CD14-positive monocyte (primary cell): ENCODE measurements at regions not wholly inside any gene's neighbourhood (a gene's known extent, or its start where the extent isn't known, plus 50 kb on each side); places are given as distances from the start of the nearest gene placed in this dataset.

Source experiments
- DNase-seq, 3 donors: peaks; one replicate each; pipeline ENCODE4 v3.0.0-alpha.2; 2011 to 2022
- H2AFZ ChIP-seq: 2 replicates; pipeline ENCODE4 v1.6.0; 2012; ENCODE audit warnings: mild to moderate bottlenecking, low read depth, low read length, inconsistent platforms; ENCODE audit not compliant: insufficient read depth, poor library complexity, severe bottlenecking
- H3K27ac ChIP-seq, 2 donors: 1 replicate in 1 of 2; 2 replicates in 1 of 2; pipeline ENCODE4 v1.5.1; 2012 to 2013; ENCODE audit warnings: low read length in 2 of 2, control low read depth in 1 of 2, inconsistent platforms in 1 of 2, low read depth in 1 of 2, mild to moderate bottlenecking in 1 of 2
- H3K27me3 ChIP-seq, 2 donors: one replicate each; pipeline versions ENCODE4 v1.6.0 to v1.6.1; 2011 to 2013; ENCODE audit warnings: low read length in 2 of 2; ENCODE audit not compliant: control insufficient read depth in 2 of 2, insufficient read depth in 2 of 2
- H3K36me3 ChIP-seq, 2 donors: replicated peaks in 1 of 2; 1 replicate in 1 of 2; 2 replicates in 1 of 2; pipeline versions ENCODE4 v1.5.1 to v1.6.1; 2012 to 2013; ENCODE audit warnings: low read length in 2 of 2, control low read depth in 1 of 2, inconsistent platforms in 1 of 2, mild to moderate bottlenecking in 1 of 2; ENCODE audit not compliant: insufficient read depth in 2 of 2, control insufficient read depth in 1 of 2
- H3K4me1 ChIP-seq, 2 donors: 1 replicate in 1 of 2; 2 replicates in 1 of 2; pipeline versions ENCODE4 v1.5.1 to v1.6.1; 2012 to 2013; ENCODE audit warnings: low read length in 2 of 2, control low read depth in 1 of 2, inconsistent platforms in 1 of 2, mild to moderate bottlenecking in 1 of 2, moderate library complexity in 1 of 2; ENCODE audit not compliant: insufficient read depth in 2 of 2, control insufficient read depth in 1 of 2
- H3K4me2 ChIP-seq: replicated peaks from 2 replicates; pipeline ENCODE3; 2012; ENCODE audit warnings: low read length, moderate library complexity, mild to moderate bottlenecking; ENCODE audit not compliant: poor library complexity, severe bottlenecking; ENCODE audit errors: extremely low read depth
- H3K4me3 ChIP-seq, 3 experiments: fragments of 200-600 bp in 1 of 3; sonication (generic) in 1 of 3; replicated peaks in 1 of 3; 1 replicate in 2 of 3; 2 replicates in 1 of 3; pipeline ENCODE4 v1.5.1; 2011 to 2013; ENCODE audit warnings: low read length in 3 of 3, mild to moderate bottlenecking in 3 of 3, control low read depth in 2 of 3, low read depth in 2 of 3, inconsistent platforms in 1 of 3, moderate library complexity in 1 of 3
- H3K79me2 ChIP-seq: 2 replicates; pipeline ENCODE4 v1.6.0; 2012; ENCODE audit warnings: mild to moderate bottlenecking, control low read depth, inconsistent platforms, low read length, moderate library complexity; ENCODE audit not compliant: insufficient read depth
- H3K9ac ChIP-seq: 2 replicates; pipeline ENCODE4 v1.6.0; 2017; ENCODE audit warnings: low read length, mild to moderate bottlenecking; ENCODE audit not compliant: insufficient read depth, poor library complexity, severe bottlenecking
- H3K9me3 ChIP-seq, 2 donors: replicated peaks in 1 of 2; 1 replicate in 1 of 2; 2 replicates in 1 of 2; pipeline versions ENCODE4 v1.5.1 to v1.6.1; 2012 to 2013; ENCODE audit warnings: low read length in 2 of 2, control low read depth in 1 of 2; ENCODE audit not compliant: control insufficient read depth in 1 of 2, insufficient read depth in 1 of 2
- H4K20me1 ChIP-seq: 2 replicates; pipeline ENCODE4 v1.6.0; 2012; ENCODE audit warnings: mild to moderate bottlenecking, low read length, control low read depth, moderate library complexity; ENCODE audit not compliant: insufficient read depth
- H3K27ac Mint-ChIP-seq, 7 donors: one replicate each; pipeline ENCODE4 v1.8.0; 2020; ENCODE audit warnings: mild to moderate bottlenecking in 7 of 7, mixed read lengths in 7 of 7, moderate library complexity in 6 of 7, inconsistent platforms in 2 of 7
- H3K27me3 Mint-ChIP-seq, 3 donors: one replicate each; pipeline ENCODE4 v1.8.0; 2021 to 2022; ENCODE audit warnings: low read depth in 3 of 3, mild to moderate bottlenecking in 3 of 3, mixed read lengths in 3 of 3, moderate library complexity in 3 of 3, inconsistent platforms in 1 of 3
- H3K36me3 Mint-ChIP-seq, 2 donors: one replicate each; pipeline ENCODE4 v1.8.0; 2020; ENCODE audit warnings: mixed read lengths in 2 of 2, inconsistent platforms in 1 of 2, mild to moderate bottlenecking in 1 of 2
- H3K4me1 Mint-ChIP-seq: one replicate; pipeline ENCODE4 v1.8.0; 2020; ENCODE audit warnings: mild to moderate bottlenecking, mixed read lengths
- H3K4me3 Mint-ChIP-seq, 2 donors: one replicate each; pipeline ENCODE4 v1.8.0; 2020; ENCODE audit warnings: mild to moderate bottlenecking in 2 of 2, mixed read lengths in 2 of 2, moderate library complexity in 1 of 2
- H3K9me3 Mint-ChIP-seq, 7 donors: one replicate each; pipeline ENCODE4 v1.8.0; 2020 to 2022; ENCODE audit warnings: mixed read lengths in 7 of 7, mild to moderate bottlenecking in 6 of 7, moderate library complexity in 6 of 7, inconsistent platforms in 2 of 7
- CTCF ChIP-seq: fragments of 200-600 bp; IDR thresholded peaks from one replicate; pipeline ENCODE4 v1.8.0; 2022; ENCODE audit warnings: antibody characterized with exemption, mild to moderate bottlenecking
- WGBS: methylation state at CpG from one replicate; pipeline ENCODE4 v1.1.5; 2013; ENCODE audit warnings: missing lambda C conversion rate; ENCODE audit not compliant: insufficient coverage; 5-methylcytosine and 5-hydroxymethylcytosine counted together
- intact Hi-C, 2 donors: fragments of 100-400 bp; cut with micrococcal nuclease; formaldehyde crosslinking; loops; one replicate each; pipeline versions ENCODE4 v1.15.0 to v1.15.1; 2023

DNA sequence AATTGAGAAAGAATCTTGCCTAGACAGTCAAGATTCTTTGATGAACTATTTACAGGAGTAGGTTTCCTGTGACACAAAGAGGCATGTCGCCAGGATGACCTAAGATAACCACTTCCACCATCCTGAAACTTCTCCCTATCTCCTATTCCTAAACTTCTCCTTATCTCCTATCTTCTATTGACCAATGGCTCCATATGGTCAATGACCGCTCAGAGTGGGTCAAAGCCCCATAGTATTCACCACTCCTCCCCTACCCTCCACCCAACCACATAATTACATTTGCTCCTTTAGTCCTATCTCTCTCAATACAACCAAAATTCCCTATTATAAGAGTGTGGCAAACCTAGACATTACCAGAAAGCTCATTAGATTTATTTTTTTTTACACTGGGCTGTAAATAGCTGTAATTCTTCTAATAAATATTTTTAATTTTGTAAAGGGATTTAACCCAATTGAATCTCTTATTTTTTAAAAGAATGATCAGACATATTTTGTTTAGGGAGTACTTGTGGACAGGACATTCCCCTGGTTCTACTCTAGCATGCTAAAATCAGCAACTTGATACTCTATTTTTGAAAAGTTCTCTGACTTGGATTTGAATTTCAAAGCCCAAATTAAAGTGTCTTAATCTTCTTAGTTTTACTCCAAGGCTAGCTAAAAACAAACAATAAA is 416.0 kb upstream of the CCNH start:
- no peak overlapping the region for H3K9ac ChIP-seq
- H3K4me3 ChIP-seq = no peak overlapping the region
- 88% methylated on average over 1 of the region's 2 CpGs for WGBS
- H4K20me1 ChIP-seq = no peaks in the 10 kb centered on the region
- no peak overlapping the region for H3K4me2 ChIP-seq
- no peak for TF ChIP-seq CTCF
- Mint-ChIP-seq H3K36me3 (no peaks in the 10 kb centered on the region), H3K9me3 (peaks cover 6 to 18% (median 7%) of the 10 kb centered on the region in 7 donors), H3K27ac (peak overlapping the region in 1 of 7 donors; percentile 33), H3K4me3 (no peak overlapping the region), H3K27me3 (no peaks in the 10 kb centered on the region), H3K4me1 (no peaks in the 10 kb centered on the region)
- no peaks in the 10 kb centered on the region for H3K27me3 ChIP-seq
- no peaks in the 10 kb centered on the region for H3K4me1 ChIP-seq
- no peak for DNase-seq
- H3K27ac ChIP-seq = no peak overlapping the region
- intact Hi-C loops = no loop called here
- H3K79me2 ChIP-seq = no peaks in the 10 kb centered on the region
- H2AFZ ChIP-seq = no peak overlapping the region
- no peaks in the 10 kb centered on the region for H3K36me3 ChIP-seq
- peaks cover 15 to 19% of the 10 kb centered on the region in 2 donors for H3K9me3 ChIP-seq

DNA sequence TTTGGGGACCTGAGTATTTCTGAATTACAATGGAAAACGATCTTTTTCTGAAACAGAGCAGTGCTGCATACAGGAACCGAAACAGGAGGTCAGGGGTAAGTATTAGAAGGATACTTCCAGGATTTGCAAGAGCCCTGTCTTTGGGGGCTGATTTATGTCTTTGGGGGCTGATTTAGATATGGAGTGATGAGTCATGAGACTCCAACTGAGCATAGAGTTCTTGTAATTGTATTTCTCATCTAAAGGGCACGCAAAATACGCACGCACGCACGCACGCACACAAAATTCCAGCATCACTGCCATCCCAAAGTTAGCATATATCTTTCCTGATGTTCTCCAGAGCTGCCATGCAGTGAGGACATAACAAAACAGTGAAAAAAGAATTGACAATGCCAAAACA is 414.8 kb upstream of the CCNH start:
- peaks cover 15 to 17% of the 10 kb centered on the region in 2 donors for H3K9me3 ChIP-seq
- H3K9me3 Mint-ChIP-seq = peaks cover 5 to 15% (median 7%) of the 10 kb centered on the region in 7 donors
- no peaks in the 10 kb centered on the region for H4K20me1 ChIP-seq
- no peaks in the 10 kb centered on the region for H3K36me3 Mint-ChIP-seq
- H3K79me2 ChIP-seq = no peaks in the 10 kb centered on the region
- H3K4me2 ChIP-seq = no peak overlapping the region
- no peak overlapping the region for H3K27ac ChIP-seq
- no peak overlapping the region for H3K9ac ChIP-seq
- H3K4me3 ChIP-seq = no peak overlapping the region
- no peak overlapping the region for H2AFZ ChIP-seq
- DNase-seq = no peak
- H3K4me1 Mint-ChIP-seq = no peaks in the 10 kb centered on the region
- no peaks in the 10 kb centered on the region for H3K4me1 ChIP-seq
- TF ChIP-seq CTCF = no peak
- H3K27ac Mint-ChIP-seq = no peak overlapping the region
- H3K27me3 ChIP-seq = no peaks in the 10 kb centered on the region
- no peaks in the 10 kb centered on the region for H3K27me3 Mint-ChIP-seq
- no peaks in the 10 kb centered on the region for H3K36me3 ChIP-seq
- intact Hi-C loops = no loop called here
- 86% methylated on average over 3 of the region's 8 CpGs for WGBS
- no peak overlapping the region for H3K4me3 Mint-ChIP-seq
